ENCODE measurements at regions not wholly inside any gene's neighbourhood (a gene's known extent, or its start where the extent isn't known, plus 50 kb on each side); places are given as distances from the start of the nearest gene placed in this dataset.

- Histone ChIP-seq H2BK5ac (ENCODE audit: low read depth, low read length, poor library complexity, severe bottlenecking) (no peak overlapping the region), H3K27me3 (ENCODE audit: control insufficient read depth in 1 of 2, insufficient read depth in 1 of 2, low read length in 2 of 2) (peaks cover 0 to 3% of the 10 kb centered on the region in 2 experiments), H2BK120ac (ENCODE audit: low read depth, low read length) (peak overlapping the region; percentile 93), H3K18ac (ENCODE audit: low read depth in 1 of 2, low read length in 2 of 2) (peak overlapping the region; percentile 64 to 81), H3K9ac (ENCODE audit: low read length) (peak overlapping the region; percentile 15), H3K4ac (ENCODE audit: low read depth in 1 of 2, low read length in 2 of 2) (peak overlapping the region; percentile 42 to 66), H3K23ac (ENCODE audit: low read length in 2 of 2) (no peak overlapping the region), H3K4me3 (ENCODE audit: insufficient read depth in 1 of 2, low read depth in 1 of 2, low read length in 2 of 2) (no peak overlapping the region), H3K79me1 (replicated peaks; ENCODE audit: low read length, poor library complexity, severe bottlenecking) (no peaks in the 10 kb centered on the region), H3K36me3 (ENCODE audit: control insufficient read depth in 1 of 2, insufficient read depth in 2 of 2, low read depth in 1 of 2, low read length in 2 of 2) (no peaks in the 10 kb centered on the region), H4K91ac (ENCODE audit: low read length) (peak overlapping the region; percentile 55), H4K8ac (ENCODE audit: low read length) (peak overlapping the region; percentile 97), H3K4me2 (ENCODE audit: low read length, poor library complexity, severe bottlenecking) (no peak overlapping the region), H3K4me1 (ENCODE audit: control insufficient read depth, insufficient read depth, low read depth, low read length) (peaks cover 3% of the 10 kb centered on the region), H3K9me3 (ENCODE audit: control insufficient read depth, low read length) (no peaks in the 10 kb centered on the region), H3K14ac (ENCODE audit: low read length in 2 of 2) (no peak overlapping the region), H2BK12ac (ENCODE audit: low read length in 2 of 2) (peak overlapping the region; percentile 47 to 76), H2BK15ac (ENCODE audit: low read depth, poor library complexity, severe bottlenecking) (no peak overlapping the region), H2AK5ac (ENCODE audit: low read length, severe bottlenecking) (peak overlapping the region; percentile 18), H3K27ac (ENCODE audit: low read length, poor library complexity, severe bottlenecking) (no peak overlapping the region), H2AFZ (ENCODE audit: low read depth, low read length) (peak overlapping the region; percentile 30)
- no peak for DNase-seq
- 97% methylated on average over 4 of the region's 4 CpGs for WGBS
Measured at GRCh38 chr1:244239261-244239770, 188.2 kb downstream of the ZBTB18 start.

- peaks cover 2% of the 10 kb centered on the region for H3K4me1 ChIP-seq (ENCODE audit: control insufficient read depth, insufficient read depth, low read depth, low read length)
- no peak overlapping the region for H3K14ac ChIP-seq (ENCODE audit: low read length in 2 of 2)
- H2BK5ac ChIP-seq (ENCODE audit: low read depth, low read length, poor library complexity, severe bottlenecking): no peak overlapping the region
- H3K4me2 ChIP-seq (ENCODE audit: low read length, poor library complexity, severe bottlenecking): no peak overlapping the region
- DNase-seq: no peak
- H3K27me3 ChIP-seq (ENCODE audit: control insufficient read depth in 1 of 2, insufficient read depth in 1 of 2, low read length in 2 of 2): peaks cover 0 to 8% of the 10 kb centered on the region in 2 experiments
- no peak overlapping the region for H3K23ac ChIP-seq (ENCODE audit: low read length in 2 of 2)
- 95% methylated on average over 4 of the region's 4 CpGs for WGBS
- no peak overlapping the region for H2BK12ac ChIP-seq (ENCODE audit: low read length in 2 of 2)
- no peaks in the 10 kb centered on the region for H3K36me3 ChIP-seq (ENCODE audit: control insufficient read depth in 1 of 2, insufficient read depth in 2 of 2, low read depth in 1 of 2, low read length in 2 of 2)
- H4K91ac ChIP-seq (ENCODE audit: low read length): no peak overlapping the region
- H2BK15ac ChIP-seq (ENCODE audit: low read depth, poor library complexity, severe bottlenecking): no peak overlapping the region
- no peak overlapping the region for H3K4ac ChIP-seq (ENCODE audit: low read depth in 1 of 2, low read length in 2 of 2)
- no peak overlapping the region for H2AK5ac ChIP-seq (ENCODE audit: low read length, severe bottlenecking)
- H2BK120ac ChIP-seq (ENCODE audit: low read depth, low read length): no peak overlapping the region
- H3K27ac ChIP-seq (ENCODE audit: low read length, poor library complexity, severe bottlenecking): no peak overlapping the region
- H3K9me3 ChIP-seq (ENCODE audit: control insufficient read depth, low read length): no peaks in the 10 kb centered on the region
- H2AFZ ChIP-seq (ENCODE audit: low read depth, low read length): no peak overlapping the region
- no peak overlapping the region for H3K4me3 ChIP-seq (ENCODE audit: insufficient read depth in 1 of 2, low read depth in 1 of 2, low read length in 2 of 2)
- no peak overlapping the region for H4K8ac ChIP-seq (ENCODE audit: low read length)
- H3K79me1 ChIP-seq (replicated peaks; ENCODE audit: low read length, poor library complexity, severe bottlenecking): no peaks in the 10 kb centered on the region
- no peak overlapping the region for H3K18ac ChIP-seq (ENCODE audit: low read depth in 1 of 2, low read length in 2 of 2)
- no peak overlapping the region for H3K9ac ChIP-seq (ENCODE audit: low read length)
Measured at GRCh38 chr1:244241438-244241837, 190.4 kb downstream of the ZBTB18 start.

- Histone ChIP-seq H3K4me1 (ENCODE audit: control insufficient read depth, insufficient read depth, low read depth, low read length) (peaks cover 2% of the 10 kb centered on the region), H2AFZ (ENCODE audit: low read depth, low read length) (no peak overlapping the region), H2BK120ac (ENCODE audit: low read depth, low read length) (no peak overlapping the region), H2BK15ac (ENCODE audit: low read depth, poor library complexity, severe bottlenecking) (no peak overlapping the region), H2BK5ac (ENCODE audit: low read depth, low read length, poor library complexity, severe bottlenecking) (no peak overlapping the region), H2AK5ac (ENCODE audit: low read length, severe bottlenecking) (no peak overlapping the region), H3K9me3 (ENCODE audit: control insufficient read depth, low read length) (no peaks in the 10 kb centered on the region), H3K36me3 (ENCODE audit: control insufficient read depth in 1 of 2, insufficient read depth in 2 of 2, low read depth in 1 of 2, low read length in 2 of 2) (no peaks in the 10 kb centered on the region), H3K18ac (ENCODE audit: low read depth in 1 of 2, low read length in 2 of 2) (no peak overlapping the region), H3K23ac (ENCODE audit: low read length in 2 of 2) (no peak overlapping the region), H3K14ac (ENCODE audit: low read length in 2 of 2) (no peak overlapping the region), H3K27me3 (ENCODE audit: control insufficient read depth in 1 of 2, insufficient read depth in 1 of 2, low read length in 2 of 2) (peaks cover 0 to 11% of the 10 kb centered on the region in 2 experiments), H3K79me1 (replicated peaks; ENCODE audit: low read length, poor library complexity, severe bottlenecking) (no peaks in the 10 kb centered on the region), H3K4ac (ENCODE audit: low read depth in 1 of 2, low read length in 2 of 2) (no peak overlapping the region), H3K9ac (ENCODE audit: low read length) (no peak overlapping the region), H3K4me2 (ENCODE audit: low read length, poor library complexity, severe bottlenecking) (no peak overlapping the region), H4K91ac (ENCODE audit: low read length) (no peak overlapping the region), H2BK12ac (ENCODE audit: low read length in 2 of 2) (no peak overlapping the region), H3K4me3 (ENCODE audit: insufficient read depth in 1 of 2, low read depth in 1 of 2, low read length in 2 of 2) (no peak overlapping the region), H3K27ac (ENCODE audit: low read length, poor library complexity, severe bottlenecking) (no peak overlapping the region), H4K8ac (ENCODE audit: low read length) (no peak overlapping the region)
- 93% methylated on average over 3 of the region's 5 CpGs for WGBS
- no peak for DNase-seq
Measured at GRCh38 chr1:244242446-244242845, 191.4 kb downstream of the ZBTB18 start.

GRCh38 chr1:244246334-244246733 is 195.3 kb downstream of the ZBTB18 start:
- H3K79me1 ChIP-seq (replicated peaks; ENCODE audit: low read length, poor library complexity, severe bottlenecking): no peaks in the 10 kb centered on the region

More at GRCh38 chr1:244246334-244246733, 195.3 kb downstream of the ZBTB18 start:
- Histone ChIP-seq H2BK15ac (ENCODE audit: low read depth, poor library complexity, severe bottlenecking) (no peak overlapping the region), H3K4ac (ENCODE audit: low read depth in 1 of 2, low read length in 2 of 2) (no peak overlapping the region), H3K18ac (ENCODE audit: low read depth in 1 of 2, low read length in 2 of 2) (no peak overlapping the region), H2BK5ac (ENCODE audit: low read depth, low read length, poor library complexity, severe bottlenecking) (no peak overlapping the region), H2BK12ac (ENCODE audit: low read length in 2 of 2) (no peak overlapping the region), H3K4me1 (ENCODE audit: control insufficient read depth, insufficient read depth, low read depth, low read length) (peaks cover 2% of the 10 kb centered on the region), H4K91ac (ENCODE audit: low read length) (no peak overlapping the region), H3K36me3 (ENCODE audit: control insufficient read depth in 1 of 2, insufficient read depth in 2 of 2, low read depth in 1 of 2, low read length in 2 of 2) (no peaks in the 10 kb centered on the region), H3K9ac (ENCODE audit: low read length) (no peak overlapping the region), H3K14ac (ENCODE audit: low read length in 2 of 2) (no peak overlapping the region), H3K27me3 (ENCODE audit: control insufficient read depth in 1 of 2, insufficient read depth in 1 of 2, low read length in 2 of 2) (peaks cover 0 to 11% of the 10 kb centered on the region in 2 experiments), H3K4me2 (ENCODE audit: low read length, poor library complexity, severe bottlenecking) (no peak overlapping the region), H4K8ac (ENCODE audit: low read length) (no peak overlapping the region), H3K4me3 (ENCODE audit: insufficient read depth in 1 of 2, low read depth in 1 of 2, low read length in 2 of 2) (no peak overlapping the region), H3K27ac (ENCODE audit: low read length, poor library complexity, severe bottlenecking) (no peak overlapping the region), H3K9me3 (ENCODE audit: control insufficient read depth, low read length) (no peaks in the 10 kb centered on the region), H2BK120ac (ENCODE audit: low read depth, low read length) (no peak overlapping the region), H2AFZ (ENCODE audit: low read depth, low read length) (no peak overlapping the region), H2AK5ac (ENCODE audit: low read length, severe bottlenecking) (no peak overlapping the region), H3K23ac (ENCODE audit: low read length in 2 of 2) (no peak overlapping the region)
- DNase-seq: no peak
- 89% methylated on average over 4 of the region's 4 CpGs for WGBS

Measured in mesenchymal stem cell (in vitro differentiated cells and primary cell).